Left ventricle myocardium inferior (tissue), 1 donor: ENCODE measurements at regions not wholly inside any gene's neighbourhood (a gene's known extent, or its start where the extent isn't known, plus 50 kb on each side); places are given as distances from the start of the nearest gene placed in this dataset.

ENCODE experiments used
- DNase-seq: peaks from one replicate; pipeline ENCODE4 v3.0.0-alpha.2; 2020
- H3K27ac ChIP-seq: fragments of 200-600 bp; replicated peaks from 2 replicates; pipeline ENCODE4 v1.8.0; 2021
- H3K27me3 ChIP-seq: fragments of 200-600 bp; 2 replicates; pipeline ENCODE4 v1.8.0; 2021; ENCODE audit warnings: low read depth
- H3K36me3 ChIP-seq: fragments of 200-600 bp; 2 replicates; pipeline ENCODE4 v1.8.0; 2021
- H3K4me1 ChIP-seq: fragments of 200-600 bp; 2 replicates; pipeline ENCODE4 v1.8.0; 2021
- H3K4me3 ChIP-seq: fragments of 200-600 bp; 2 replicates; pipeline ENCODE4 v1.8.0; 2021; ENCODE audit warnings: mild to moderate bottlenecking, moderate library complexity
- H3K9me3 ChIP-seq: fragments of 200-600 bp; replicated peaks from 2 replicates; pipeline ENCODE4 v1.8.0; 2021
- CTCF ChIP-seq: fragments of 200-600 bp; IDR thresholded peaks from 2 replicates; pipeline ENCODE4 v1.8.0; 2021; ENCODE audit warnings: antibody characterized with exemption, mild to moderate bottlenecking, borderline replicate concordance
- intact Hi-C: fragments of 100-400 bp; cut with micrococcal nuclease; formaldehyde crosslinking; loops from one replicate; pipeline ENCODE4 v1.11.0; 2022
- donor health status: DM: no; HTN: yes; CAD: no; lungs with severe emphysema.

DNA sequence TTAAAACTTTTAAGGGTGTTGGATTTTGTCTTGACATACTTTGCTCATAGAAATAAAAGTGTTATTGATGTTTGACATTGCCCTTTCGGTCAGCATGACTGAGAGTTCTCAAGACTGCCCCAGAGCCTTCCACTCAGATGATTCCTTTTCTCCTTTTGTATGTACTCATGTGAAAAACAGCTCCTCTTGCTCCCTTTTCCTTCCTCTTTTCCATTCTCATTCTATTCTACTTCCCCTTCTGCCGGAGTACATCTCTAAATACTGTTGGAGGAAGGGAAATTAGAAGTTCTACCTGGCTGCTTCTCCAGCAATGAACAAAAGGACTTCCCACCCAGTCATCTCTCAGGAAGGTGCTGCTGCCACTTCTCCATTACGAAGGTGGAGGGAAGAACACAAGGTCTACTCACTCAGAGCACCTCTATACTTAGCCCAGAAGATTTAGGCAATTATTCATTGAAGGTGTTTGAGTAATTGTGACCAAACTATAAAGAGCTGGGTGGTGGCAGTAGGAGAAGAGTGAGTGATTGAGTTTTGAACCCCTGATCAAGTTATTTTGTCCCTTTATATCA is 163.8 kb upstream of the MBNL1 start:
- no peaks in the 10 kb centered on the region for H3K36me3 ChIP-seq
- DNase-seq = no peak
- no peak overlapping the region for H3K27ac ChIP-seq
- intact Hi-C loops = no loop called here
- no peaks in the 10 kb centered on the region for H3K9me3 ChIP-seq
- H3K4me3 ChIP-seq = no peak overlapping the region
- no peaks in the 10 kb centered on the region for H3K4me1 ChIP-seq
- TF ChIP-seq CTCF = no peak
- H3K27me3 ChIP-seq = no peaks in the 10 kb centered on the region

DNA sequence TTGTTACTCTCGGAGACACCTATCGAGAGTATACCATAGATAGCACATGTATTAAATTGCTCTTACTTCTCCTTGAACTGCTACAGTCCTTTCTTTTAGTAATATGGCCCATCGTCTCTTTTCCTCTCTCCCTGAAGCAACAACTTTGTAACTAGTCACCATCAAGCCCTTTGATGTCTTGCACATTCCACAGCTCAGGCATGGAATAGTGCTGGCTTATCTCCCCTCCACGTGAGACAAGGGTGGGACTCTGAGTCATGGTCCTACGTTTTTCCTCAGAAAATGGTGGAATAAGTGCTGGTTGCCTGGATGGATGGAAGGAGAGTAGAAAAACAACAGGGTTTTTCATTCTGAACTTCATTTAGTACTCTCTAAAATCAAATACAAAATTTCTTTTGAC is 163.3 kb upstream of the MBNL1 start:
- no peak for DNase-seq
- H3K27ac ChIP-seq = no peak overlapping the region
- no peaks in the 10 kb centered on the region for H3K9me3 ChIP-seq
- H3K4me1 ChIP-seq = no peaks in the 10 kb centered on the region
- intact Hi-C loops = no loop called here
- H3K4me3 ChIP-seq = no peak overlapping the region
- no peaks in the 10 kb centered on the region for H3K36me3 ChIP-seq
- no peaks in the 10 kb centered on the region for H3K27me3 ChIP-seq
- no peak for TF ChIP-seq CTCF

DNA sequence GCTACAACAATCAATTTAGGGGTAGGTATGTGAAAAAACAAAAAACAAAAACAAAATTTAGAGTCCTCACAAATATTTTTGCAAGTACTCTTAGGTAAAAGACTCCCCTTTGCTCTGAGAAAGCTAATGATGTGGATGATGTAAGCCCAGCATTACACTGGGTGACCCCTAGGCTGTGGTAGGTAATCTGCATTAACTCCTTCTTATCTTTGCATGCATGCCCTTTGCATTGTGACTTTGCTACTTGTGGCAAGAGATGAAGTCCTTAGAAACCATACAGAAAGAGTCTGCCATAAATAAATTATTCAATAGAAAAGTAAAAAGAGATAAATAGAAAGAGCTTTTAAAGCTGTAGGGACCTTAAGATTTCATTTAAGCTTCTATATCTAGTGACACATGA is 159.7 kb upstream of the MBNL1 start:
- DNase-seq = no peak
- H3K4me1 ChIP-seq = no peaks in the 10 kb centered on the region
- intact Hi-C loops = no loop called here
- H3K27me3 ChIP-seq = no peaks in the 10 kb centered on the region
- H3K9me3 ChIP-seq = no peaks in the 10 kb centered on the region
- H3K27ac ChIP-seq = no peak overlapping the region
- H3K36me3 ChIP-seq = no peaks in the 10 kb centered on the region
- H3K4me3 ChIP-seq = no peak overlapping the region
- no peak for TF ChIP-seq CTCF

GRCh38 chr3:152113413-152113812 is 155.3 kb upstream of the MBNL1 start:
- H3K4me3 ChIP-seq = no peak overlapping the region
- peaks cover 12% of the 10 kb centered on the region for H3K9me3 ChIP-seq
- TF ChIP-seq CTCF = no peak
- no peaks in the 10 kb centered on the region for H3K36me3 ChIP-seq
- no peaks in the 10 kb centered on the region for H3K4me1 ChIP-seq
- DNase-seq = no peak
- H3K27ac ChIP-seq = no peak overlapping the region
- no peaks in the 10 kb centered on the region for H3K27me3 ChIP-seq
- intact Hi-C loops = no loop called here

DNA sequence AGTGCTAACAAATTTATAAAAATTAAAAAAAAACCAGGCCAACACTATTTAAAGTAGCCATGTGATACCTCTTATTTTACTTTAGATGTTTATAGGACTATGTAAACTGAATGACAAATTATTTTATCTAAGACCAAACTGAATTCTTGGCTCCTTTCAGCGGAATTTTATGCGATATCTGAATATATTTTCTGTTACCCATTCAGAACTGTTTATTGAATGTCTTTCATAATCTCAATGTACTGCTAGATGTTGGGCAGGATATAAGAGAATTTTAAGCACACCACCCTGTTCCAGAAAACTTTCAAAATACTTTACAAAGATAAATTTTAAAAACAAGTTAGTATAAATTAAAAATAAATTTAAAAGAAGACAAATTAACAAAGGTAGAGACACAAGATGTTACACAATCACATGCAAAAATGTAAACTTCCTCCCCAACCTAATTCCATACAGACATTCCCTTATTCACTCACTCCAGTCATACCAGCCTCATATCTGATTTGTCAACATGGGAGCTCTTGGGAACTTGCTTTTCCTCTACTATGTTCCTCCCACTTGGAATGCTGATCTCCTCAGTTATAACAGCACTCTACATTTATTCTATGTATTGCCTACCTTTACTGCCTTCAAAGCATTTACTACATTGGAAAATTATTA is 154.6 kb upstream of the MBNL1 start:
- no peak overlapping the region for H3K27ac ChIP-seq
- no peak for DNase-seq
- intact Hi-C loops = no loop called here
- H3K9me3 ChIP-seq = peaks cover 12% of the 10 kb centered on the region
- H3K27me3 ChIP-seq = no peaks in the 10 kb centered on the region
- H3K4me1 ChIP-seq = no peaks in the 10 kb centered on the region
- no peaks in the 10 kb centered on the region for H3K36me3 ChIP-seq
- no peak for TF ChIP-seq CTCF
- H3K4me3 ChIP-seq = no peak overlapping the region
